Stimulated activated naive CD8-positive, alpha-beta T cell treated with anti-CD3 and anti-CD28 coated beads, Interleukin-15, Interleukin-2, amounts not matched to agents 100 U/mL and 50 U/mL, for 24 hours (primary cell): ENCODE measurements at regions not wholly inside any gene's neighbourhood (a gene's known extent, or its start where the extent isn't known, plus 50 kb on each side); places are given as distances from the start of the nearest gene placed in this dataset.
"Not testable (repeated sequence)": the region's sequence is repeated elsewhere in the genome, so short reads cannot be mapped to it uniquely, and the experiment has no call there.

Experiments used
- ATAC-seq: fragments of 150-1000 bp; cut with Tn5 transposase; one replicate; pipeline ENCODE4 v1.10.0; 2021
- DNase-seq: peaks from one replicate; pipeline ENCODE4 v3.0.0; 2021

DNA sequence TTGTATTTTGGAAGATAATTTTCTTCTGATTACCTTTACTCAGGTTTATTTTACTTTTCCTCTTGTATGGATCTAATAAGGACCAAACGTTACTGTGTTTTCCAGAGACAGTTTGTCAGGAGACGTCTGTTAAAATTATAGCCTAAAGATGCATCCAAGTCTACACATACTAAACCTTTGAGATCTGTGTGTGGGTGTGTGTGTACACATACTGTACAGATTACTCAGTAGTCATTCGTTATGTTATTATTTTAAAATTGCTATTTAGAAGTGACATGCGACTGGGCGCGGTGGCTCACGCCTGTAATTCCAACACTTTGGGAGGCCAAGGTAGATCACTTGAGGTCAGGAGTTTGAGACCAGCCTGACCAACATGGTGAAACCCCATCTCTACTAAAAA lies 51.6 kb upstream of the CNTLN start:
- ATAC-seq (no peak), DNase-seq (no peak)

GRCh38 chr9:17082343-17083064 lies 52.3 kb upstream of the CNTLN start:
- DNase-seq (no peak), ATAC-seq (no peak)

- no peak for DNase-seq
- ATAC-seq, result no peak
Measured at GRCh38 chr9:17081814-17082213, 53.0 kb upstream of the CNTLN start.

DNA sequence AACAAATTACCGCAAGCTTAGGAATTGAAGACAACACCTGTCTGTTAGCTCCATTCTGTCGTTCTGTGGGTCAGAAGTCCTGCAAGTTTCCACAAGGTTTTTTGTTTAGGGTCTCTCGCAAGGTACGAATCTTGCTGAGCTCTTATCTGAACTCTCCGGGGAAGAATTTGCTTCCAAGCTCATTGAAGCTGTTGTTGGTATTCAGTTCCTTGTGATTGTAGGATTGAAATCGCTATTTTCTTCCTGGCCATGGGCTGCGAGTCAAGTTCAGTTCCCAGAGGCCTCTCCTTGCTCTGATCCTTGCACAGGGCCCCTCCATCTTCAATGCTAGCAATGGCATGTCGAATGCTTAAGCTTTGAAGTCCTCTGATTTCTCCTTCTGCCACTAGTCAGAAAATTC lies 53.5 kb upstream of the CNTLN start:
- ATAC-seq, result no peak
- no peak for DNase-seq

GRCh38 chr9:17075758-17076485 lies 58.9 kb upstream of the CNTLN start:
- DNase-seq (no peak), ATAC-seq (no peak)

DNA sequence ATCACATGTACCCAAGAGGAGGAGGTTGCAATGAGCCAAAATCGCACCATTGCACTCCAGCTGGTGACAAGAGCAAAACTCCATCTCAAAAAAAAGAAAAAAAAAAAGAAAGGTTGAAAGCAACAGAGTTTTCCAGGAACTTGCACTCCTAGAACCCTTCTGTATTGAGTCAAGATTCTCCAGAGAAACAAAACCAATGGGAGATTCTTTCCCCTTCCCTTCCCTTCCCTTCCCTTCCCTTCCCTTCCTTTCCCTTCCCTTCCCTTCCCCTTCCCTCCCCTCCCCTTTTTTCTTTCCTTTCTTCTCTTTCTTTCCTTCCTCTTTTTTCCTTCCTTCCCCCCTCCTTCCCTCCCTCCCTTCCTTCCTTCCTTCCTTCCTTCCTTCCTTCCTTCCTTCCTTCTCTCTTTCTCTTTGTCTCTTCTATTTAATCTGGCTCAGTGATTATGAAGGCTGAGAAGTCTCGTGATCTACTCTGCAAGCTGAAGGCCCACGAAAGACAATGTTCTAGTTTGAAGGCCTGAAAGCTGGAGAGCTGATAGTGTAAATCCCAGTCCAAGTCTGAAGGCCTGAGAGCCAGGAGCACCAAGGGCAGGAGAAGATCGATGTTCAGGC lies 59.6 kb upstream of the CNTLN start:
- DNase-seq (no peak), ATAC-seq (no peak)

- DNase-seq, ATAC-seq: not testable (repeated sequence)
Measured at GRCh38 chr9:17072563-17072962, 62.3 kb upstream of the CNTLN start.

- no peak for ATAC-seq
Measured at GRCh38 chr9:17068671-17069070, 66.2 kb upstream of the CNTLN start.

GRCh38 chr9:17065062-17065461 lies 69.8 kb upstream of the CNTLN start:
- ATAC-seq (no peak), DNase-seq (no peak)

More at GRCh38 chr9:17068671-17069070, 66.2 kb upstream of the CNTLN start:
- DNase-seq, result no peak

- ATAC-seq, result no peak
- DNase-seq, result no peak
Measured at GRCh38 chr9:17064558-17064957, 70.3 kb upstream of the CNTLN start.

DNA sequence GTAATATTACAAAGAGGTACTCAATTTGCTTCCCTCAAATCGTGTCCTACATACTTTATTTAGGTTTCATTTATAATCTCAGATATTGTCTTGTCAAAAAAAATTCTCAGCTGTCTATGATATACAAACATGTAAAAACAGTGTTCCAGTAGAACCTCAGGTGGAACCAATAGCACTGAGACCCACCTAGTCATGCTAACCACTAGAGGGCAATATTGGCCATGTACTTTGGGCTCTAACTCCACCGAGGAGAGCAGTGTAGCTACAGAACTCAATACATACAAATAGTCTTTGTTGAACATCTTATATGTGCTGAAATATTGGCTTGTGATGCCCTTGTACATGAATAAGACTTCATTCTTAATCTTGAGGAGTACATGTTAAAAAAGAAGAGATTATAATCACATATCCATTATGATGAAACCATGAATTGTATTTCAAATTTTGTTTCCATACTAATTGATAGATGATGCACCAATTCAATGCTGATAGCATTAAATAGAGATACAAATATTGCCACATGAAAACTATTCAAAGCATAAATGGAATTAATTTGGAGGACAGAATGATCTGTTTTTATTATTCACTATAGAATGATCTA lies 71.2 kb upstream of the CNTLN start:
- DNase-seq (no peak), ATAC-seq (no peak)

DNA sequence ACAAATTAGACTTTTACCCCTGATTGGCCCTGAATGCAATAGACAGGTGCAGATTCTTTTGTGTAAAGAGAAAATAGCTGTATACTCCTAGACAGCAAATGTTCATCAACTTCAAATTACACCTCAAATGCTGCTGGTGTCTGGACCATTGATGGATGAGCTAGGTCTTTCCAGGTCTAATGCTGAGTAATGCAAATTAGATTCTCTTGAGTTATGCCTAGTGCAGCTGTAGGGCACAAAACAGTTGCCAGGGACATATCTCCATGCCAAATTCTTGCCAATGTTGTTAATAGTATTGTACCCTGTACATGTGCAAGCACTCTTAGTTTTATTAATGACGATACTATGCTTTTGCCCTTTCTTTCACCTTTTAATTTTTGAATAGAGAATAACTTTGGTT lies 72.3 kb upstream of the CNTLN start:
- no peak for ATAC-seq
- DNase-seq, result no peak

- ATAC-seq, result no peak
Measured at GRCh38 chr9:17060450-17060849, 74.4 kb upstream of the CNTLN start.

DNA sequence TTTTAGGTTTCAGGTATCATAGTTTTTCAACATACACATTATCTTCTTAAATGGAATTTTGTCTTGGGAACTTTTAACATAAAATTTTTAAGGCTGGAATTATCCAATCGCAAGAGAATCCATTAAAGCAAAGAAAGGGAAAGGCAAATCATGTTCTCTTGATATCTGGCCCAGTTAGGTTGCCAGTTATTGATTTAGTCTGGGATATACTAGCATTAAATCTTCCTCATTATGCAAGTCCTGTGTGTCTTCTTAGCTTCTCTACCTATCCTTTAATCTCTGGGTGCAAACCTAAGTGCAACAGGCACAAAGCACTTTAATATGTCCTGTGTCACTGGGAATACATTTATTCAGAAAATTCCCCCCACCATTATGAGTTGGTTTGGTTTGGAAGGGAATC lies 75.4 kb upstream of the CNTLN start:
- no peak for ATAC-seq
- no peak for DNase-seq

More at GRCh38 chr9:17060450-17060849, 74.4 kb upstream of the CNTLN start:
- no peak for DNase-seq

DNA sequence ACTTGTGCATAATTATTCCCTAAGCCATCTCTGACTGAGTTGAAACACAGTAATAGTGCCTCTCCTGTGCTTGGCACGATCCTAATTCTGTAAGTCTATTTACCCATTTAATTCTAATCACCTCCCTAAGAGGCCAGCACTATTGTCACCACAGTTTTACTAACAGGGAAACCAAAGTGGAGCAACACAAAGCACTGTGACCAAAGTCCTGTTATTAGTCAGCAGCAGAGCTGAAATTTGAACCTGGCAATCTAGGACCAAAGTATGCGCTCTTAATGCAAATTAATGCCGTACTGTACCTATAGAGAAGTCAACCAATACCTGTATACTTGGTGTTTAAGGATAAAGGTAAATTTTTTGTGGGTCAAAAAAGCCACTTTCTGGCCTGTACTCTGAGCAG lies 77.1 kb upstream of the CNTLN start:
- ATAC-seq (no peak), DNase-seq (no peak)

- DNase-seq (no peak), ATAC-seq (no peak)
Measured at GRCh38 chr9:17052626-17053025, 82.2 kb upstream of the CNTLN start.

DNA sequence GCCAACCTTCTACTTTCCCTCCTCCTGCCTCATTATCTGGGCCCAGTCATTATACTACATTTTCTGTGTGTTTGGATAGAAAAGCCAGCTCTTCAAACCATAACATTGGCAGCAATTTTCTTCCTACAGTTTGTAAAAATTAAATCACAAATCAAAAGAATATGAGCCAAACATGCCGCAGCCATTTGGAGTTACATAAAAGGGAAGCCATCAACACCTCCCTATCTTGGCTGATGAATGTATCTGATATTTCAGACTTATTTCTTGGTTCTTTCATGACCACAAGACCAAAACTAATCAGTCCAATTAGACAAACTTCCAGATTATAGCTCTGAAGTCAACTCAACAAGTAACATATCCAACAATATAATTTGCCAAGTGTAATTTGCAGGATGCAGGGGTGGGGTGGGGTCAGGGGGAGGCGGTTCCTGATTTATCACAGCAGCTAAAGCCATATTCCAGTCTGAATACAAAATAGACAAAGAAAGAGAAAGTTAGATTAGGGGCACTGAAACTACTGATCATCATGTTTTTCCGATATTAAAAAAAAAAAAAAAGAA lies 89.4 kb upstream of the CNTLN start:
- DNase-seq, result no peak
- ATAC-seq, result no peak

GRCh38 chr9:17031546-17031945 lies 103.3 kb upstream of the CNTLN start:
- no peak for ATAC-seq

GRCh38 chr9:17025281-17025680 lies 109.6 kb upstream of the CNTLN start:
- DNase-seq (no peak), ATAC-seq (no peak)

More at GRCh38 chr9:17031546-17031945, 103.3 kb upstream of the CNTLN start:
- DNase-seq, result no peak

DNA sequence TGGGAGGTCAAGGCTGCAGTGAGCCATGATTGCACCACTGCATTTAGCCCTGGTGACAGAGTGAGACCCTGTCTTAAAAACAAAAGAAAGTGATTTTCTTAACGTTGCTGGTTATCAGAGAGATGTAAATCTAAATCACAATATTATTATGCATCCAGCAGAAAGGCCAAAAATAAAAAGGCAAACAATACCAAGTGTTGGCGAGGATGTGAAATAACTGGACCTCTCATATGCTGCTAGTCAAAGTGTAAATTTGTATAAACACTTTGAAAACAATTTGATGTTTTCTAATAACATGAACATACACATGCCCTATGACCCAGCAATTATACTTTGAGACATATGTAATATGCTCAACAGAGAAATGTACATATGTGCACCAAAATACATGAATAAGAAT lies 110.7 kb upstream of the CNTLN start:
- DNase-seq (no peak), ATAC-seq (no peak)

DNA sequence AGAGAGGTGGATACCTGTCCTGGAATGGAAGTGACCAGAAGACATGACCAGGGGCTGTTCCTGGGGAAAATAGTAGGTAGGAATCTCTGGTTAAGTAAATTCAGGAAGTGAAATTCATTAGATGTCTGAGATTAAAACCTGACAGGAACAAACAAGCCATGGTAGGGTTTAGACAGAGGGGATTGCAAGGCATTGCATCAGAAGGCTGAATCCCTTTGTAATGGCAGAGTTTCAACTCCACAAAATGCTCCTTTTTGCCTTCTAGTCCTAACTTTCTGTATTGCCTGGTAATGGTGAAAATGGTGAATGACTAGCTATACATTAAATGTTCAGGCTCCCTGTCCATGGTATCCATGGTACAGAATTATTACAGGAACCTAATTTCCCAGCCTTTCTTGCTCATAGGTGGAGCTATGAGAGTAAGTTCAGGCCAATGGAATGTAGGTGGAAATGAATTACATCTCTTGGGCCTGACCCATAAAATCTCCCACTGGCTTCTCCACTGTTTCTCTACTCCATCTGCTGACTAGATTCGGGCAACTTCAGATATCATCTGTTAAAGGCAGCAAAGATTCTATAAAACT lies 113.4 kb upstream of the CNTLN start:
- no peak for DNase-seq
- no peak for ATAC-seq

- ATAC-seq, result no peak
Measured at GRCh38 chr9:17019398-17019797, 115.4 kb upstream of the CNTLN start.

More at GRCh38 chr9:17019398-17019797, 115.4 kb upstream of the CNTLN start:
- DNase-seq, result no peak
